BJ (cell line): ENCODE measurements at regions not wholly inside any gene's neighbourhood (a gene's known extent, or its start where the extent isn't known, plus 50 kb on each side); places are given as distances from the start of the nearest gene placed in this dataset.

Experiments
- CTCF ChIA-PET: fragments of 350-600 bp; formaldehyde crosslinking; extraction: SDS; loops from one replicate; lab custom pipeline; 2021; ENCODE audit warnings: antibody characterized with exemption, inconsistent platforms; lab: Yijun Ruan, JAX
- POLR2A ChIA-PET: fragments of 300-600 bp; sonication (Branson Sonifier 250); formaldehyde crosslinking; extraction: SDS; loops from one replicate; lab custom pipeline; 2021; ENCODE audit warnings: antibody characterized with exemption; lab: Charles Lee
- DNase-seq: peaks from one replicate; pipeline ENCODE4 v3.0.0-alpha.2; 2011; ENCODE audit warnings: low read depth
- H3K27me3 ChIP-seq: 2 replicates; pipeline ENCODE4 v1.6.0; 2011; ENCODE audit warnings: low read length; ENCODE audit not compliant: control insufficient read depth, insufficient read depth
- H3K36me3 ChIP-seq: 2 replicates; pipeline ENCODE4 v1.5.1; 2011; ENCODE audit warnings: low read length; ENCODE audit not compliant: control insufficient read depth, insufficient read depth
- H3K4me3 ChIP-seq: 2 replicates; pipeline ENCODE4 v1.5.1; 2011; ENCODE audit warnings: low read depth, mild to moderate bottlenecking, control low read depth, low read length
- TF ChIP-seq, protein P1 (sequence below): IDR thresholded peaks from 2 replicates; pipeline ENCODE4 v1.5.1; 2011; ENCODE audit warnings: low read depth, mild to moderate bottlenecking, control low read depth, inconsistent platforms, low read length, moderate library complexity; ENCODE audit not compliant: insufficient read depth

DNA sequence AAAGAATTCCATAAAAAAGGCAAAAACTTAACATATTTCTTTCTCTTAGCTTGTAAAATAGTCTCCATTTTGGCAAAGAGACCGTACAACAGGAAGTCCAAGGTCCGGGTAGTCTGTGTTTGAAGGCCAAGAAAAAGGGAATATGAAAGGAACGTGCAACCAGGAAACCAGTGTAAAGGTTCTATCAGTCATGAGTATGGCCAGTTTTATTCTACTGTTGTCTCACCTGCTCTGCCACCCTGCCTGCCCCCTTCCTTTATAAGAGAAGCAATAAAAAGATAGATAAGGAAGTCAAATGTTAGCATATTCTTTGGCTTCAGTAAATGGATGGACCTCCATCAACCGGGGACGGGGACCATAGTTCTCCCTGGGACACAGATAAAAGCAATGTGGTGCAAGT is 370.6 kb upstream of the ROBO2 start:
- no peak overlapping the region for H3K4me3 ChIP-seq
- TF ChIP-seq, protein P1, sequence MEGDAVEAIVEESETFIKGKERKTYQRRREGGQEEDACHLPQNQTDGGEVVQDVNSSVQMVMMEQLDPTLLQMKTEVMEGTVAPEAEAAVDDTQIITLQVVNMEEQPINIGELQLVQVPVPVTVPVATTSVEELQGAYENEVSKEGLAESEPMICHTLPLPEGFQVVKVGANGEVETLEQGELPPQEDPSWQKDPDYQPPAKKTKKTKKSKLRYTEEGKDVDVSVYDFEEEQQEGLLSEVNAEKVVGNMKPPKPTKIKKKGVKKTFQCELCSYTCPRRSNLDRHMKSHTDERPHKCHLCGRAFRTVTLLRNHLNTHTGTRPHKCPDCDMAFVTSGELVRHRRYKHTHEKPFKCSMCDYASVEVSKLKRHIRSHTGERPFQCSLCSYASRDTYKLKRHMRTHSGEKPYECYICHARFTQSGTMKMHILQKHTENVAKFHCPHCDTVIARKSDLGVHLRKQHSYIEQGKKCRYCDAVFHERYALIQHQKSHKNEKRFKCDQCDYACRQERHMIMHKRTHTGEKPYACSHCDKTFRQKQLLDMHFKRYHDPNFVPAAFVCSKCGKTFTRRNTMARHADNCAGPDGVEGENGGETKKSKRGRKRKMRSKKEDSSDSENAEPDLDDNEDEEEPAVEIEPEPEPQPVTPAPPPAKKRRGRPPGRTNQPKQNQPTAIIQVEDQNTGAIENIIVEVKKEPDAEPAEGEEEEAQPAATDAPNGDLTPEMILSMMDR, result no peak
- ChIA-PET CTCF (no interaction called here), POLR2A (no interaction called here)
- no peaks in the 10 kb centered on the region for H3K36me3 ChIP-seq
- H3K27me3 ChIP-seq, result no peaks in the 10 kb centered on the region
- no peak for DNase-seq

DNA sequence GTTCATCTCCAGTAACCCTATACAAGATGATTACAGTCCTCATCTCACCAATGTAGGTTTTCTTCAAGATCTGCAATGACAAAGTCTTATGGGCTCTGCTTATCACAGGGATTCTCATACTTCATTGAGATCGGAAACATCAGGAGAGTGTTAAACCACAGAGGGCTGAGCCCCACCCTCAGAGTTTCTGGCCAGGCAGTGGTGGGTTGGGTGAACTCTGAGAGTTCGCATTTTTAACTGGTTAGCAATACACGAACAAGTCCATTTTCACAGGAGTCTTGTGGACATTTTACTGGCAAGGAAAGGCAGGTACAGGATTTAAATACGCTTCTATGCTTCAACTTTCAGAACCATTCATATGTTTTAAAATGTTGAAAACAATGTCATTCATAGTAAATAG is 366.7 kb upstream of the ROBO2 start:
- DNase-seq, result no peak
- TF ChIP-seq, protein P1, result no peak
- Histone ChIP-seq H3K36me3 (no peaks in the 10 kb centered on the region), H3K4me3 (no peak overlapping the region), H3K27me3 (no peaks in the 10 kb centered on the region)
- ChIA-PET CTCF (no interaction called here), POLR2A (no interaction called here)

DNA sequence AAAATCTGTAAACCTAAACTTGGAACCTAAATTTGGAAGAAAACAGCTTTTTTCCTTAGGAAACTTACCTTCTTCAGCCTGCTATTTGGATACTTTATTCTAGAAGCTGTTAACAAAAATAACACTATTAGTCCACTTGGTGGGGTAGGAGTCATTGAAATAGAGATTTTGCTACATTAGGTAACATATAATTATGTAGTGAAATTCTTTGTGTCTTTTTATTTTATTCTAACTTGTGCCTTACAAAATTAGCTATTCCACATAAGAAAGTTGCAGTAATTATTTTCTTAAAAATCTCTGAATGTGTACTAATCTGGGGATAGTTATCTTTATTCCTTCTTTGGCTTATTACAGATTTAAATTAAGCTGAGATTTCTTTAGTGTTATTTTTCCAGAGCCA is 360.4 kb upstream of the ROBO2 start:
- H3K36me3 ChIP-seq, result no peaks in the 10 kb centered on the region
- ChIA-PET POLR2A (no interaction called here), CTCF (no interaction called here)
- DNase-seq, result no peak
- no peak overlapping the region for H3K4me3 ChIP-seq
- TF ChIP-seq, protein P1, result no peak
- H3K27me3 ChIP-seq, result no peaks in the 10 kb centered on the region

DNA sequence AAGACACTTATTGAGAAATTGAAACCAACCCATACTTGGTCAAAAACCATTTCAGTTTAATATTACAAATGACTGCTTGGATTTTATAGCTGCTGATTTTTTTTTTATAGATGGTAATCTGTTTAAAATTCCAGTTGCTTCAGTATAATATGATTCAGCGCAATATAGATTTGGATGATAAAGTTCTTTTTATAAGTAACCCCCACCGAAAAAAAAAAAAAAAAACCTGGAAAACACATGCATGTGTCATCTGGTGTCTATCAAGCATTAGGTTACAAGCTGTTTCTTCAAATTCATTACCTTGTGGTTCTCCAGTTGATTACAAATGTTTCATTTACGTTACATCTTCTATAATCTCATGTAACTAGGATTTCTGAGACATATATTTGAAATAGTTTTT is 356.6 kb upstream of the ROBO2 start:
- TF ChIP-seq, protein P1, result no peak
- CTCF ChIA-PET, result no interaction called here
- H3K27me3 ChIP-seq, result no peaks in the 10 kb centered on the region
- H3K36me3 ChIP-seq, result no peaks in the 10 kb centered on the region
- H3K4me3 ChIP-seq, result no peak overlapping the region
- POLR2A ChIA-PET, result no interaction called here
- no peak for DNase-seq

DNA sequence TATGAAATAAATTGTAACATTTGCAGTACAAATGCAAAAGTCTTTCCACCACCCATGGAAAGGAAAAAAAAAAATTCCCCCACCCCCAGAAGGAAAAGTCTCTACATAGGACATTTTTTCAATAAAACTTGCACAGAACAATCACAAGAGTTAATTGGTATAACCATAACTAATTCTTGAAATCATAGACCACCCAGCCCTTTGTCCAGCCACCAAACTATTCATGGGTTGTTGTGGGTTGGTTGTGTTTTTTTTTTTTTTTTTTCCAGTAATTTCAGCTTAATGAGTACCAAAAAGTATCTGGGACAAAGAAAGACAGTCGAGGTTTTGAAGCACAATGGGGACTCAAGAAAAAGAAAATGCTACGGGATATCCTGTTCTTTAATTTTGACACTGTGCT is 355.0 kb upstream of the ROBO2 start:
- CTCF ChIA-PET, result no interaction called here
- H3K4me3 ChIP-seq, result no peak overlapping the region
- POLR2A ChIA-PET, result no interaction called here
- TF ChIP-seq, protein P1, result no peak
- no peaks in the 10 kb centered on the region for H3K36me3 ChIP-seq
- no peak for DNase-seq
- H3K27me3 ChIP-seq, result no peaks in the 10 kb centered on the region

DNA sequence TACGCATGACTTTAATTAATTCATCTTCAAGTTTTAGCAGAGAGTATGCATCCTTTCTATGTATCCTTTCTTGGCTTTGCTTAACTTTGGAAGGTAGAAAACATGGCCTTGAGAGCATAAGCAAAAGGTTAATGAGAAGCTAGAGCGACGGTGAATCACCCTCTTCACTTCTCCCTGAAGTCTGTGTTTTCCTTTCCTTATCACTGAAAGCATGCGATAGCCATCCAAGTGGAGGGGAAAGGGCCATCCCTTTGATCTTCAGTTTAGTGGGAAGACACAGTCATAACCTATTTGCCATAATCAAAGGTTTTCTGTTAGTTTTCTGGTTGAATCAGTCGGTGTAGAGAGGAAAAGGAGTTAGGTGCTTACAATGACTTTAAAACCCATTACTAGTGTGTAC is 354.0 kb upstream of the ROBO2 start:
- ChIA-PET CTCF (no interaction called here), POLR2A (no interaction called here)
- DNase-seq, result no peak
- Histone ChIP-seq H3K4me3 (no peak overlapping the region), H3K27me3 (no peaks in the 10 kb centered on the region), H3K36me3 (no peaks in the 10 kb centered on the region)
- TF ChIP-seq, protein P1, result no peak
